Posterior cingulate gyrus (tissue), 11 donors: ENCODE measurements at regions not wholly inside any gene's neighbourhood (a gene's known extent, or its start where the extent isn't known, plus 50 kb on each side); places are given as distances from the start of the nearest gene placed in this dataset.

Experiments
- DNase-seq, 10 donors: peaks; one replicate each; pipeline versions ENCODE4 v3.0.0 to v3.0.0-alpha.2; 2020 to 2021; ENCODE audit warnings: mixed read lengths in 3 of 10
- intact Hi-C: fragments of 100-400 bp; cut with DNase I; formaldehyde crosslinking; loops from one replicate; pipeline ENCODE4 v1.15.1; 2023

GRCh38 chr9:6703898-6704639, 53.7 kb upstream of the KDM4C start:
- peak; percentile 67 to 98 (median 86) for DNase-seq
- intact Hi-C loops = loop anchor here (2.0 kb wide), 2 partner anchors 23 to 53 kb away; partner anchors contain the start of gene KDM4C

GRCh38 chr9:6702707-6703106, 55.1 kb upstream of the KDM4C start:
- DNase-seq = no peak
- intact Hi-C loops = no loop called here

- DNase-seq = peak in 1 of 10 donors; percentile 24
- intact Hi-C loops = no loop called here
Observed at GRCh38 chr9:6696178-6696577, 50.6 kb upstream of the GLDC start.

GRCh38 chr9:6695121-6695814, 49.7 kb upstream of the GLDC start:
- peak in 1 of 10 donors; percentile 31 for DNase-seq
- intact Hi-C loops = no loop called here
